Peyer's patch (tissue), 4 donors: ENCODE measurements at regions not wholly inside any gene's neighbourhood (a gene's known extent, or its start where the extent isn't known, plus 50 kb on each side); places are given as distances from the start of the nearest gene placed in this dataset.

Source experiments
- CTCF ChIP-seq, 6 experiments: fragments of 450-650 bp in 4 of 6; fragments of 200-600 bp in 2 of 6; sonication (generic) in 1 of 6; IDR thresholded peaks; one replicate each; pipeline ENCODE4 v1.5.1; 2017 to 2019; ENCODE audit warnings: antibody characterized with exemption in 6 of 6, mild to moderate bottlenecking in 3 of 6, moderate library complexity in 1 of 6
- POLR2A ChIP-seq, 2 donors: fragments of 450-650 bp; IDR thresholded peaks; one replicate each; pipeline ENCODE4 v1.5.1; 2017; ENCODE audit warnings: antibody characterized with exemption in 2 of 2, mild to moderate bottlenecking in 2 of 2, moderate library complexity in 2 of 2

GRCh38 chr13:106432636-106433035 is 102.8 kb downstream of the EFNB2 start:
- TF ChIP-seq CTCF (IDR thresholded peaks at IDR 0.05) (no peak), POLR2A (IDR thresholded peaks at IDR 0.05) (no peak)
